Neural crest cell (in vitro differentiated cells): ENCODE measurements at regions not wholly inside any gene's neighbourhood (a gene's known extent, or its start where the extent isn't known, plus 50 kb on each side); places are given as distances from the start of the nearest gene placed in this dataset.

Experiments used
- DNase-seq: peaks from one replicate; pipeline ENCODE4 v3.0.0; 2021; ENCODE audit warnings: low read depth, mixed read lengths, low spot score
- H3K27ac Mint-ChIP-seq: one replicate; pipeline ENCODE4 v1.8.0; 2021; ENCODE audit warnings: mild to moderate bottlenecking, mixed read lengths; ENCODE audit not compliant: unreplicated experiment
- H3K27me3 Mint-ChIP-seq: 2 replicates; pipeline ENCODE4 v1.8.0; 2021; ENCODE audit warnings: low read depth, mild to moderate bottlenecking, mixed read lengths
- H3K36me3 Mint-ChIP-seq: 2 replicates; pipeline ENCODE4 v1.8.0; 2021; ENCODE audit warnings: low read depth, mild to moderate bottlenecking, mixed read lengths
- H3K4me1 Mint-ChIP-seq: 2 replicates; pipeline ENCODE4 v1.8.0; 2021; ENCODE audit warnings: mixed read lengths
- H3K4me3 Mint-ChIP-seq: one replicate; pipeline ENCODE4 v1.8.0; 2021; ENCODE audit warnings: mild to moderate bottlenecking, mixed read lengths
- H3K9me3 Mint-ChIP-seq: 2 replicates; pipeline ENCODE4 v1.8.0; 2021; ENCODE audit warnings: mixed read lengths
- TF ChIP-seq, protein P1 (sequence below): fragments of 200-600 bp; sonication (generic); conservative IDR thresholded peaks from 2 replicates; pipeline ENCODE4 v1.5.0; 2021; ENCODE audit warnings: antibody characterized with exemption, mild to moderate bottlenecking

- H3K27ac Mint-ChIP-seq, result peak overlapping the region; percentile 45
- TF ChIP-seq, protein P1, sequence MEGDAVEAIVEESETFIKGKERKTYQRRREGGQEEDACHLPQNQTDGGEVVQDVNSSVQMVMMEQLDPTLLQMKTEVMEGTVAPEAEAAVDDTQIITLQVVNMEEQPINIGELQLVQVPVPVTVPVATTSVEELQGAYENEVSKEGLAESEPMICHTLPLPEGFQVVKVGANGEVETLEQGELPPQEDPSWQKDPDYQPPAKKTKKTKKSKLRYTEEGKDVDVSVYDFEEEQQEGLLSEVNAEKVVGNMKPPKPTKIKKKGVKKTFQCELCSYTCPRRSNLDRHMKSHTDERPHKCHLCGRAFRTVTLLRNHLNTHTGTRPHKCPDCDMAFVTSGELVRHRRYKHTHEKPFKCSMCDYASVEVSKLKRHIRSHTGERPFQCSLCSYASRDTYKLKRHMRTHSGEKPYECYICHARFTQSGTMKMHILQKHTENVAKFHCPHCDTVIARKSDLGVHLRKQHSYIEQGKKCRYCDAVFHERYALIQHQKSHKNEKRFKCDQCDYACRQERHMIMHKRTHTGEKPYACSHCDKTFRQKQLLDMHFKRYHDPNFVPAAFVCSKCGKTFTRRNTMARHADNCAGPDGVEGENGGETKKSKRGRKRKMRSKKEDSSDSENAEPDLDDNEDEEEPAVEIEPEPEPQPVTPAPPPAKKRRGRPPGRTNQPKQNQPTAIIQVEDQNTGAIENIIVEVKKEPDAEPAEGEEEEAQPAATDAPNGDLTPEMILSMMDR, result no peak
- DNase-seq, result no peak
- H3K4me3 Mint-ChIP-seq, result no peak overlapping the region
- peaks cover 12% of the 10 kb centered on the region for H3K9me3 Mint-ChIP-seq
- H3K4me1 Mint-ChIP-seq, result peaks cover 18% of the 10 kb centered on the region
- H3K36me3 Mint-ChIP-seq, result peaks cover 8% of the 10 kb centered on the region
- no peaks in the 10 kb centered on the region for H3K27me3 Mint-ChIP-seq
Measured at GRCh38 chr16:61277849-61278248, 758.4 kb downstream of the CDH8 start.

- Mint-ChIP-seq H3K27me3 (no peaks in the 10 kb centered on the region), H3K4me1 (peaks cover 14% of the 10 kb centered on the region), H3K36me3 (peaks cover 7% of the 10 kb centered on the region), H3K9me3 (peaks cover 12% of the 10 kb centered on the region), H3K4me3 (no peak overlapping the region), H3K27ac (no peak overlapping the region)
- TF ChIP-seq, protein P1, result no peak
- no peak for DNase-seq
Measured at GRCh38 chr16:61274211-61274610, 762.0 kb downstream of the CDH8 start.

DNA sequence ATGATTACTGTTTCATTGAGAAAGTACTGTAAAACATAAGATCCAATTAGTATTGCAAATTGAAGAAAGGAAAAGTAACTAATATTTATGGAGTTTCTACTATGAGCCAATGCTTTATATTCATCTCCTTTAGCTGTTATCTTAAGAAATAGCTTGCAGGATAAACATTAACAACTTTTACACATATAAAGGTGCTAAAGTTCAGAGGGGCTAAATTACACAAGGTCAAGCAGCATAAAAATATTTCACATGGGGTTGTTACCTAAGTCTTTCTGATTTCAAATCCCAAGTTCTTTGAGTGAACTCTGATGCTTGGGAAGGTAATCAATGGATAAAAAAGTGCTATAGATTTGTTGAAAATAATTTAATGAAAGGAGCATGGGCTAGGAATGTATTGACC is 765.5 kb downstream of the CDH8 start:
- Mint-ChIP-seq H3K9me3 (peaks cover 5% of the 10 kb centered on the region), H3K27ac (no peak overlapping the region), H3K4me3 (no peak overlapping the region), H3K36me3 (peaks cover 3% of the 10 kb centered on the region), H3K4me1 (peaks cover 4% of the 10 kb centered on the region), H3K27me3 (no peaks in the 10 kb centered on the region)
- no peak for DNase-seq
- TF ChIP-seq, protein P1, result no peak

GRCh38 chr16:61263400-61263799 is 772.8 kb downstream of the CDH8 start:
- H3K27me3 Mint-ChIP-seq, result no peaks in the 10 kb centered on the region

GRCh38 chr16:61261315-61261714 is 774.9 kb downstream of the CDH8 start:
- H3K9me3 Mint-ChIP-seq, result peaks cover 3% of the 10 kb centered on the region
- H3K4me1 Mint-ChIP-seq, result no peaks in the 10 kb centered on the region
- H3K27ac Mint-ChIP-seq, result no peak overlapping the region
- no peaks in the 10 kb centered on the region for H3K27me3 Mint-ChIP-seq
- TF ChIP-seq, protein P1, result no peak
- no peak overlapping the region for H3K4me3 Mint-ChIP-seq
- DNase-seq, result no peak
- no peaks in the 10 kb centered on the region for H3K36me3 Mint-ChIP-seq

More at GRCh38 chr16:61263400-61263799, 772.8 kb downstream of the CDH8 start:
- no peak for DNase-seq
- no peak overlapping the region for H3K27ac Mint-ChIP-seq
- TF ChIP-seq, protein P1, result no peak
- H3K36me3 Mint-ChIP-seq, result no peaks in the 10 kb centered on the region
- H3K4me3 Mint-ChIP-seq, result no peak overlapping the region
- H3K4me1 Mint-ChIP-seq, result peaks cover 4% of the 10 kb centered on the region
- H3K9me3 Mint-ChIP-seq, result peaks cover 3% of the 10 kb centered on the region

GRCh38 chr16:61246592-61246991 is 789.6 kb downstream of the CDH8 start:
- H3K36me3 Mint-ChIP-seq, result no peaks in the 10 kb centered on the region
- DNase-seq, result no peak
- no peaks in the 10 kb centered on the region for H3K9me3 Mint-ChIP-seq
- no peak overlapping the region for H3K27ac Mint-ChIP-seq
- no peaks in the 10 kb centered on the region for H3K27me3 Mint-ChIP-seq
- H3K4me1 Mint-ChIP-seq, result peaks cover 5% of the 10 kb centered on the region
- H3K4me3 Mint-ChIP-seq, result no peak overlapping the region
- TF ChIP-seq, protein P1, result no peak
